OCI-LY1 (cell line): ENCODE measurements at regions not wholly inside any gene's neighbourhood (a gene's known extent, or its start where the extent isn't known, plus 50 kb on each side); places are given as distances from the start of the nearest gene placed in this dataset.

Experiments
- CTCF ChIP-seq: fragments of 200-600 bp; sonication (generic), shearing (Covaris generic); IDR thresholded peaks from 2 replicates; pipeline ENCODE4 v1.5.1; 2017; ENCODE audit warnings: mild to moderate bottlenecking, antibody characterized with exemption, low read length, moderate library complexity, mixed read lengths
- EZH2 ChIP-seq: fragments of 200-600 bp; sonication (generic), shearing (Covaris generic); IDR thresholded peaks from 2 replicates; pipeline ENCODE4 v1.8.0; 2017; ENCODE audit warnings: borderline replicate concordance, mixed run types, mild to moderate bottlenecking, antibody characterized with exemption, low read length, moderate library complexity, mixed read lengths

GRCh38 chr2:120905824-120906571, 170.3 kb downstream of the GLI2 start:
- TF ChIP-seq CTCF = no peak
- no peak for TF ChIP-seq EZH2
